ENCODE measurements at regions not wholly inside any gene's neighbourhood (a gene's known extent, or its start where the extent isn't known, plus 50 kb on each side); places are given as distances from the start of the nearest gene placed in this dataset.

DNA sequence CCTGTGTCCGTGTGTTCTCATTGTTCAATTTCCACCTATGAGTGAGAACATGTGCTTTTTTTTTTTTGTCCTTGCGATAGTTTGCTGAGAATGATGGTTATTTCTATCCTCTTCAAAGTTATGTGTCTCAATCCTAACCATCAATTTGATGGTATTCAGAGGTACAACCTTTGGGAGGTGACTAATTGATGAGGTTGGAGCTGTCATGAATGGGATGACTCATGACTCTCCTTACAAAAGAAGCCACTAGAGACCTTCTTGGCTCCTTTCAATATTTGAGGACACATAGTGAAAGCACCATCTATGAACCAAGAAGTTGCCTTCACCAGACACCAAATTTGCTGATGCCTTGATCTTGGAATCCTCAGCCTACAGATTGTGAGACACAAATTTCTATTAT is 677.1 kb upstream of the DDX18 start:
- no peaks in the 10 kb centered on the region for H3K27me3 ChIP-seq (replicated peaks)
- H3K36me3 ChIP-seq (replicated peaks), result no peaks in the 10 kb centered on the region
- no peak for DNase-seq
- no peak overlapping the region for H3K27ac ChIP-seq
- in situ Hi-C loops (cut with HindIII; ENCODE audit: low pct_ligation_motif_present, low sequenced_read_pairs), result no loop called here
- TF ChIP-seq, protein P1, sequence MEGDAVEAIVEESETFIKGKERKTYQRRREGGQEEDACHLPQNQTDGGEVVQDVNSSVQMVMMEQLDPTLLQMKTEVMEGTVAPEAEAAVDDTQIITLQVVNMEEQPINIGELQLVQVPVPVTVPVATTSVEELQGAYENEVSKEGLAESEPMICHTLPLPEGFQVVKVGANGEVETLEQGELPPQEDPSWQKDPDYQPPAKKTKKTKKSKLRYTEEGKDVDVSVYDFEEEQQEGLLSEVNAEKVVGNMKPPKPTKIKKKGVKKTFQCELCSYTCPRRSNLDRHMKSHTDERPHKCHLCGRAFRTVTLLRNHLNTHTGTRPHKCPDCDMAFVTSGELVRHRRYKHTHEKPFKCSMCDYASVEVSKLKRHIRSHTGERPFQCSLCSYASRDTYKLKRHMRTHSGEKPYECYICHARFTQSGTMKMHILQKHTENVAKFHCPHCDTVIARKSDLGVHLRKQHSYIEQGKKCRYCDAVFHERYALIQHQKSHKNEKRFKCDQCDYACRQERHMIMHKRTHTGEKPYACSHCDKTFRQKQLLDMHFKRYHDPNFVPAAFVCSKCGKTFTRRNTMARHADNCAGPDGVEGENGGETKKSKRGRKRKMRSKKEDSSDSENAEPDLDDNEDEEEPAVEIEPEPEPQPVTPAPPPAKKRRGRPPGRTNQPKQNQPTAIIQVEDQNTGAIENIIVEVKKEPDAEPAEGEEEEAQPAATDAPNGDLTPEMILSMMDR (IDR thresholded peaks at IDR 0.05; ENCODE audit: low read depth, low read length, missing control alignments), result no peak
- no peak overlapping the region for H3K4me3 ChIP-seq (ENCODE audit: low read depth, low read length)

DNA sequence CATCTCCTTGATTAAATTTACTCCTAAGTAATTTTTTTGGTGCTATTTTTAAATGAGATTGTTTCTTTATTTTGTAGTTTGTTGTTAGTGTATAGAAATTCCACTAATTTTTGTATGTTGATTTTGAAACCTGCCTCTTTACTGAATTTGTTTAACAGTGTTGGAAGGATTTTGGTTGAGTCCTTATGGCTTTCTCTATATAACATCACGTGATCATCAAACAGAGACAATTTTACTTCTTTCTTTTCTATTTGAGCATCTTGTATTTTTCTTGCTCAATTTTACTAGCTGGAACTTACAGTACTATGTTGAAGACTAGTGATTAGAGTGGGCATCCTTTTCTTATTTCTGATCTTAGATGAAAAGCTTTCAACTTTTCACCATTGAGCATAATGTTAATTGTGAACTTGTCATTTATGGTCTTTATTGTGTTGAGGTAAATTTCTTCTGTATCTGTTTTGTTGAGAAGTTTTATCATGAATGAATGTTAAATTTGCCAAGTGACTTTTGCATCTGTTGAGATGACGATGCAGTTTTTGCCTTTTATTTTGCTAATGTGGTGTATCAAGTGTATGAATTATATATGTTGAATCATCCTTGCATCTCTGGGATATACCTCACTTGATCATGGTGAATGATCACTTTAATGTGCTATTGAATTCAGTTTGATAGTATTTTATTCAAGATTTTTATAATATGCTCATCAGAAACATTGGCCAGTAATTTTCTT is 645.3 kb upstream of the DDX18 start:
- in situ Hi-C loops (cut with HindIII; ENCODE audit: low pct_ligation_motif_present, low sequenced_read_pairs), result no loop called here
- Histone ChIP-seq H3K27ac (no peak overlapping the region), H3K4me3 (ENCODE audit: low read depth, low read length) (no peak overlapping the region), H3K27me3 (replicated peaks) (no peaks in the 10 kb centered on the region), H3K36me3 (replicated peaks) (no peaks in the 10 kb centered on the region)
- TF ChIP-seq, protein P1 (IDR thresholded peaks at IDR 0.05; ENCODE audit: low read depth, low read length, missing control alignments), result no peak
- no peak for DNase-seq

DNA sequence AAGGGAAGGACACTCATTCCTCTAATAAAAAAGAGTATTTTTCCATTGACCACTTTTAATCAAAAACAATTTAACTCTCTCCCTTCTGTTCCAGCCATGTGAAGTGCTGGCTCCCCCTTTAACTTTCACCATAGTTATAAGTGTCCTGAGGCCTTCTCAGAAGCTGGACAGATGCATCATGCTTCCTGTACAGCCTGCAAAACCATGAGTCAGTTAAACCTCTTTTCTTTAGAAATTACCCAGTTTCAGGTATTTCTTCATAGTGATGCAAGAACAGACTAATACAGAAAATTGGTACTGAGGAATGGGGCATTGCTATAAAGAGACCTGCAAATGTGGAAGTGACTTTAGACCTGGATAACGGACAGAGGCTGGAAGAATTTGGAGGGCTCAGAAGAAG is 643.6 kb upstream of the DDX18 start:
- H3K4me3 ChIP-seq (ENCODE audit: low read depth, low read length), result no peak overlapping the region
- H3K27ac ChIP-seq, result no peak overlapping the region
- no peaks in the 10 kb centered on the region for H3K27me3 ChIP-seq (replicated peaks)
- TF ChIP-seq, protein P1 (IDR thresholded peaks at IDR 0.05; ENCODE audit: low read depth, low read length, missing control alignments), result no peak
- DNase-seq, result no peak
- in situ Hi-C loops (cut with HindIII; ENCODE audit: low pct_ligation_motif_present, low sequenced_read_pairs), result no loop called here
- H3K36me3 ChIP-seq (replicated peaks), result no peaks in the 10 kb centered on the region

DNA sequence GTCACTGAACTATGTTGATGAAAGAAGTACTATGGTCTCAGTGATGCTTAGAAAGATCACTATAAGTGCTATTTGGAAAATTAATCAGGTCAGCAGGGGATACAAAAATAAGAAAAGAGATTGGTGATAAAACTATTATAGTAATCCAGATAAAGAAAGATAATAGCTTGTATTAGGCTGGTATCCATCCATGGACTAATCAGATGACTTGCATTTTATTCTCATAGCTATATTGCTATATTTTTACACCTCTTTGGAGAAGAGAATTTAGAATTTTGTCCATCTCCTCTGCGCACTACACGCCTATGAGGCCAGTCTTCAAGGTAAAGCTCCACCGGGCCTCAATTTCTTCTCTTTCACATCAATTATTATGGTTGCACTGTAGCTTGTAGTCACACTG is 635.1 kb upstream of the DDX18 start:
- Histone ChIP-seq H3K27me3 (replicated peaks) (no peaks in the 10 kb centered on the region), H3K36me3 (replicated peaks) (no peaks in the 10 kb centered on the region), H3K27ac (no peak overlapping the region), H3K4me3 (ENCODE audit: low read depth, low read length) (no peak overlapping the region)
- in situ Hi-C loops (cut with HindIII; ENCODE audit: low pct_ligation_motif_present, low sequenced_read_pairs), result no loop called here
- TF ChIP-seq, protein P1 (IDR thresholded peaks at IDR 0.05; ENCODE audit: low read depth, low read length, missing control alignments), result no peak
- DNase-seq, result no peak

DNA sequence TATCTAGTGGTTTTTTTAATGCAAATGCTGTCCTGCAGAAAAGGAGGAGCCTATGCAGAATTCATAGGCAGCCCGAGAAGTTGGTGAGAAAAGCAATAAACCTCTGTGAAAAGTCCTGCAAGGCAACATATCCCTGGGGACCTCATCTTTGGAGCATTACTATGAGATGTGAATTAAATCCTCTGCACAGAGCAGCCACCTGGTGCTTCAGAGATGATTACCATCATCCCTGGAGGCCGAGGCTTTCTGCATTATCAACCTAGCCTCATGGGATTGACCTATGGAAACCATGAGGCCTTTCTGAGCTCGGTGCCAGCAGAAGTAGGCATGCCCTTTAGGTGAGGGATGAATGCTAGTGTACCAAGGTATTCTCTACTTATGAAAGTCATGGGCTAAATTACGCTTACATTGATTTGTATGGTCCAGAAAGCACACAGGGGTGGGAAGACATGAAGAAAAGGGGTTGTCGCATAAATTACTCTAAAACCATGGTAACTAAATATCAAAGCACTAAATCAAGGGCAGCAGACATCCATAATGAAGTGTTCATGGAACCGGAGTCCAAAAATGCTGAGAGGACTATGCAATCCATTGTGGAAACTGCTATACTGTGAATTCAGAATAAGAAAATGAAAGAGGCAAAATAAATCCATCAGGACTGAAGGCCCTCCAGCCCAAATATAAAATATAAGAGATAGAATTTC is 623.5 kb upstream of the DDX18 start:
- DNase-seq, result no peak
- Histone ChIP-seq H3K27ac (no peak overlapping the region), H3K36me3 (replicated peaks) (no peaks in the 10 kb centered on the region), H3K4me3 (ENCODE audit: low read depth, low read length) (no peak overlapping the region), H3K27me3 (replicated peaks) (no peaks in the 10 kb centered on the region)
- TF ChIP-seq, protein P1 (IDR thresholded peaks at IDR 0.05; ENCODE audit: low read depth, low read length, missing control alignments), result no peak
- in situ Hi-C loops (cut with HindIII; ENCODE audit: low pct_ligation_motif_present, low sequenced_read_pairs), result no loop called here

Data from brain microvascular endothelial cell (primary cell).